Medulla oblongata (tissue), 1 donor: ENCODE measurements at regions not wholly inside any gene's neighbourhood (a gene's known extent, or its start where the extent isn't known, plus 50 kb on each side); places are given as distances from the start of the nearest gene placed in this dataset.

Experiments used
- DNase-seq: peaks from one replicate; pipeline ENCODE4 v3.0.0-alpha.2; 2015; ENCODE audit errors: extremely low spot score

DNA sequence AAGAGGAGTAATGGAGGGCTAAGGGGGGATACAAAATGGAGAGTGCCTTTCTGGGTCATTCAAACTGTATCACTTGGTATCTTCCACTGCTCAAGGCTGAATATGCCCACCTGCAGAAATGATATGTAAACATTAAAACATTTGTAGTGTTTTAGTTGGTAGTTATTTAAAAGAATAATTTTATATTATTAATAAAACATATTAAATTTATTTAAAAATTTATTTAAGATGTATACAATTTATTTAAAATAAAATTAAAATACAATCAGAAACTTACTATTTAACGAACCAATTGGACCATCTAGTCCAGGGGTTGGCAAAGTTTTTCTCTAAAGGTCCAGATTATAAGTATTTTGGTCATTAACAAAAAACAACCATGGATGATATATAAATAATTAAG lies 308.5 kb downstream of the PLK2 start:
- DNase-seq: no peak

- DNase-seq: no peak
Observed at GRCh38 chr5:58150926-58151325, 309.0 kb downstream of the PLK2 start.

GRCh38 chr5:58149746-58150145 lies 310.1 kb downstream of the PLK2 start:
- DNase-seq: no peak

DNA sequence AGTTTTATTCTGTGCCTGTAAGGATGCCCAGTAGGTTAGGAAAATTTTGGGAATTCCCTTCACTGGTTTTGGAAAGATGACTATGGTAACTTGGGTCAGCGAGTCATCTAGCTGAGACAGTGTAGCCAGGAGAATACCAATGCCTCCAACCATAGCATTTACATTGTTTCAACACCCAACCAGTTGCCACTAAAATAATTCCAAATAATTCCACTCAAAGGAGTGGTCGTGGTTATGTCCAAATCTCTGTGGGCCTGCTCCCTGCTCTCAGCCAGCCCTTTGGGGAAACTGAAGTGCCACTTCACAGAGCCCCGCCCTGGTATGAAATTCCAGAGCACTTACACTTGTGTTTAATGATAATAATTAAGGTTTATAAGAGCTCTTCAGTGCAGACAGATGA lies 310.5 kb downstream of the PLK2 start:
- DNase-seq: no peak

DNA sequence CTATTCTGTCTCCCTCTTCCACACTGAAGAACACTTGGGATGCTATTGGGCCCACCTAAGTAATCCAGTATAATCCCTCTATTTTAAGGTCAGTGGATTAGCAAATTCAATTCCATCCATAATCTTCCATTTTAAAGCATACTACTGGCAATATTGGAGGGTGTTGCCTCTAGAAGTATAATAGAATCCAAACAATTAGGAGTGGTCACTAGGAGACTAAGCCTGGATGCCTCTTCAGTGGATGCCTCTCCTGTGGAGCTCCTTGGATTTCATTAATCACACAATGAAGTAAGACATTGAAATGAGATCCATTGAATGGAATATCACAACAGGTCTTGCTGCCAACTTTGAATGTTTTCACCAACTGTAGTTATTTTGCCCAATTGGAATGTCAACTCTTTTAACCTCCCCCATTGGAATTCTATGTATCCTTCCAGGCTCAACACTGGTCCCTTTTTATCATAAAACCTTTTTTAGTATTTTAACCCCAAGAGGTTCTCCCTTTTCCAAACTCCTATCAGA lies 311.6 kb downstream of the PLK2 start:
- DNase-seq: no peak

DNA sequence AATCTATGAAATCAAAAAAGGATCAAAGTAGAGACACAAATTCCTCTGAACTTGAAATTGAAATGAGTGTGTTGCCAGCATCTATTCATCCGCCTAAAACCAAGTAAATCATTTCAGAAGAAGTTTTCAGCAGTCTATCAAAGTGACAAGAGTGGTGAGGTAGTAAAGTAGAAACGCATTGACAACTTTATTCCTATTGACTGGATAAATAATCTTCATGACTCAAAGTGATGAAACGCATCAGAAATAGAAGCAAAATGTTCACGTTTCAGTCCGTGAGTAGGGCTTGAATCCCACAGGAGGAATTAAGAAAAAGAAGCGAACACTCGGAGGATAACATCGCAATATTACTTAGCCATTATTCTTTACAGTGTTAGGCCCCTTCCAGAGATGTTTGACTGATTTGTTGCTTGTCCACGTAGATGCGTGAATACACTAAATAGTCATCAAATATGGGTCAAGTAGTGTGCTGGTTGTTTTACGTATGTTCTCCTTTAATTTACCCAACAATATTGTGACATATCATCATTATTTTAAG lies 314.4 kb downstream of the PLK2 start:
- DNase-seq: no peak

GRCh38 chr5:58143727-58144126 lies 316.2 kb downstream of the PLK2 start:
- DNase-seq: no peak

DNA sequence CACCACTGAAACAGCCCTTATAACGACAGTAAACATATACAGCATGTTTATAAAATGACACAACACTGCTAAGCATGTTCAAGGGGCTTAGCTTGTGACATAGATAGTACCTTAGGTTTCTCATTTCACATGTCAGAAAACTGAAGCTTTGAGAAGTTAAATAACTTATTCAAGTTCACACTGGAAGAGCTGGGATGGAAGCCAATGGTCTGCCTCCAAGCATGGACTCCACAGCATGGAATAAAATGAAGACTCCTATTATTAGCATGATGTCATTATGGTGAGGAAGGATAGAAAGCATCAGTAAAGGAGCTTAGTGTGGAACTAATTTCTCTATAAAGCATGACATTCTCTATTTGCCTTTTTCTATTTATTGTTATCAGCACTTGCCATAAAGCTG lies 316.7 kb downstream of the PLK2 start:
- no peak for DNase-seq

GRCh38 chr5:58138791-58139190 lies 321.1 kb downstream of the PLK2 start:
- DNase-seq: no peak

DNA sequence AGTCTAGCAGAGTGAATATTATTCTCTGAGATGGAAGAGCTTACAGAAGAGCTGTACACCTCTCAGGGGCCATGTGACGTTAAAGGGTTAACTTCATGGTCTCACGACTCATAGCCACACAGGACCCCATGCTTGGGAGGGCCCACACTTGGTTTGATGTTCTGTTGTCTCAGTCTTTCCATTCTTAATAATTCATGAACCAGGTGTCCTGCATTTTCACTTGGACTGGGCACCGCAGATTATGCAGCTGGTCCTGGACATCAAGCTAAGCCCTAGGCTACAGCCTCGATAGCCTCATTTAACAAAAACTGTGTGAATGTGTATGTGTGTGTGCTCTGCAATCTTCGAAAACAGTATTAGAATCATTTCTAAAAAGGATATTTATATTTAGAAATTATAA lies 323.5 kb downstream of the PLK2 start:
- no peak for DNase-seq

- no peak for DNase-seq
Observed at GRCh38 chr5:58135571-58136335, 324.1 kb downstream of the PLK2 start.

DNA sequence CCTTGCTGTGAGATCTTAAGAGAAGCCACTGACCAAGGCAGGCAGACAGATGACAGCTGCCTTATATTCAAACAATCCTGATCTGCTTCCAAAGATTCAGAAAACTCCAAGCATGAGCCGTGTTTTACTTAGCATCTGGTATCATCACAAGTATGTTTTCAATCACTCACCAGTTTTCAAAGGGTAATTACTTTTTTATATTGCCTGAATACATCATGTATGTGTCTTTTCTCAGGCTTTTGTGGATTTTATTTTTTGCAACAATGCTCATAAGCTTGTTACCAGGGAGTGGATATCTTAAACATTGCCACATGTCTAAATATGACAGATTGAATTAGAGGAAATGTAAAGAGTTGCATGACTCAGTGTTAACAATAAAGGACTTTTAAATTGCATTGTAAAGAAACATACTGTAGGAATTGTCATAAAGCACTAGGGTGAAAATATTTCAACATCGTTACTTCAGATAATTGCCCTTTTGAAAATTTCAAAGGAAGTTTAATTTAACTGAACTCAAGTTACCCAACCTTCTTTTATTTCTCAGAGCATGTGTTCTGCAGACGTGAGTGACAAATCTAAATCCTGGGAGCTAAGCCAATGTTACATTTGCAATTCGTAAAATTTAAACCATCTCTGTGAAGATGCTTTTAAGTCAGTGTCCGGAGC lies 326.1 kb downstream of the PLK2 start:
- no peak for DNase-seq

DNA sequence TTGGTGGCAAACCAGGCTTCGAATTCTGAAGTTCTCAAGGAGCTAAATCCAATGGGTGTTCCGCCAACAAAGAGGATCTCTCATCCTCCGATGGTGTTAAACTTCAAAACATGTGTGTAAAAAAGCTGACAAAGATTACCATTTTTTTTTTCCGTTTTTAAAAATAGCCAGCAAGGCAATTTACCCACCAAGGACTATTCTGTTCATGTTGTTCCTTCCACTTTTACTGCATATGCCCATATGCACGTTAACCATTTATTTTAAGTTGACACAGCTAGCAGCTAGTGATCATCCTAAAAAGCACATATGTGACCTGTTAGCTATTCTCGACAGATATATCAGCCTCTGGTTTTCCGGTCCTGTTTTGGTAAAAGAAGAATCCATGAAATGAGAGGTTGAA lies 326.7 kb downstream of the PLK2 start:
- no peak for DNase-seq

DNA sequence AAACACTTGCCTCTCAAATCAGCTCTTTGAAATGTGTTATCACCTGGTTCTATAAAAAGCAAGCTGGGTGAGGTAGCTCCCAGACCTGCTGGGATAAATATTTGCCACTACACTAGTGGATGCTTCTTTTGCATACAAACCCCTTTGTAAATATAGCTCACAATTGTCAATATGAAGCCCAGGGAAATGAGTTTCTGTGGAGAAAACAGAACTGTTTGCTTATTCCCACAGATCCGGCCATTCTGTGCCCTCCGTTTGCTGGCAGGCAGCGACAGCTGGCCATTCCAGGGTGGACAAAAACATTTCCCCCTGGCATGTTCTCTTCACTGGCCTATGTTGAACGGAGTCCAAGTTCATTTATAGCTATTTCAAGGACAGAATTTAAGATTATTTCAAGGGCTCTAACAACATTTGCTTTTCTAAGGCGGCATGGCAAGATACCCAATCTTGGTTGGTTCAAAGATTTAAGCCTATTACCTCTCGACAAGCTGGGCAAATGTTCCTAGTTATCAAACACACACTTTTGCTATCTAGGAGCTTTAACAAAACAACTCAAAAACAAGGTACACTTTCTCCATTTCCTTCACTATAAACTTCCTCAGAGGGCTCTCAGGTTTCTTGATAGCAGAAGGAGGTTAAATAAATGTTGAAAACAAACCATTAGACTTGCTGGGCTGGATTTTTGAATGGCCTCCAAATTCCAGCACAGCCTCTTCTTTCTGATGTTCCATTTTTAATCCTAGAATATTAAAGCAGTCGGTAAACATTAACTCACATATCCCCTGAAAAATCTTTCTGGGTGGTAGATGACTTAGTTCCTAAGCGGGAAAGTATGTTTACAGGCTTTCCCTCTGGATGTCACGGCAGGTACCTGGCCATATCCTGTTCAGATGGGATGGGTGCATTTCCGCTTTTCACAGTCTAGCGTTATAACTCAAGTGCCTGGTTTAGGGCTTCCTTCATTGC lies 332.3 kb downstream of the PLK2 start:
- no peak for DNase-seq

- DNase-seq: no peak
Observed at GRCh38 chr5:58123501-58123900, 336.4 kb downstream of the PLK2 start.

DNA sequence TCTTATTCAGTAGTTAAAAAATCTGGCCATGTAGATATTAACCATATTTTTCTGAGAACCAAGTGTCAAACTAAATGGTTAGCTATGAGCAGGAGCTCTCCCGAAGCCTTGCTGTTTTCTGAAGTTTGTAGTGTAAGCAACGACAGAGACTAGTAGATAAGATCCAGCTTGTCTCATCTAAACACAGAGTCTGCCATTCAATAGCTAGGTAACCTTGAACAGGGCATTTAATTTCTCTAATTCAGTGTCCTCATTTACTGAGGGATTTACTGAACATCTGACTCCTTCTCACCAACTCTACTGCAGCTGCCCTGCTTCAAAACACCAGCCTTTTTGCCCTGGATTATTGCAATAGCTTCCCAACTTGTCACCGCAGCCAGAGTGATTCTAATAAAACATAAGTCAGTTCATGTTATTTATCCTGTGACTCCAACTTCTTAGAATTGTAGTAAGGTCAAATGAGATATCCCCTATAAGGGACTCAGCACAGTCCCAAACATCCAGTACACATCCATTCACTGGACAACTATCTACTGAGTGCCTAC lies 337.0 kb downstream of the PLK2 start:
- no peak for DNase-seq

DNA sequence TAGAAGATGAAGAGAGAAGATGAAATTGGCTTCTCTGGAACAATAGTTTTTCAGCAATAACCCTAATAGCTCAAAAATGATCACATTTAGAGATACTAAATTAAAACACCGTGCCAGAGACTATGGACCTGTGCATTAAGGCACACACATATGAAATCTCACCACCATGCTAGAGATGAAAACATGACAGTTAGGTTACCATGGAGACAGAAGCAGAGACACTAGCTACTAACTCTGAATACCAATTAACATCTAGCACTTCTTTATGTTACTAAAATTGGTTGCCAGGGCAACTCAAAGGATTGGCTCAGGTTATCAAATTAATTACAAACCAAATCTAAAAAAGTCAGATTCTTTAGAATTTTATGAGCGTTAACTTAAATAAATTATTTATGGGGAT lies 337.7 kb downstream of the PLK2 start:
- no peak for DNase-seq

- DNase-seq: no peak
Observed at GRCh38 chr5:58121391-58121790, 338.5 kb downstream of the PLK2 start.

DNA sequence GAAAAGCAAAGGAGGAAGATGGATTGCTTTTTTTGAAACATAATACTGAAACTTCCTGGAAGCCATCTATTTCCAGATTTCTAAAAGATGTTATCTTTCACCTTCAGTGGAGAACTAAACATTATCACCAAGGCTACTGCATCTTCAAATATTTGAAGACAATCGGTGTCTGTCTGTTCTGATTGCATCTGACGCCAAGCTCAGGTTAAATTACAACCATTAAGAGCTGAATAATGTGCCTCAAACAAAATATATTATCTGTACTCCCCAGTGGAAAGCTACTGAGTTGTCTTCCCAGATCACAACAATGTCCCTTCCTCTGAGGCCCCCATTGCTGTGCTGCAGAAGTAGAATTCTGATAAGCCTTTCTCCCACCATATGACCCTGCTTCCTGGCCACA lies 342.3 kb downstream of the PLK2 start:
- DNase-seq: no peak

DNA sequence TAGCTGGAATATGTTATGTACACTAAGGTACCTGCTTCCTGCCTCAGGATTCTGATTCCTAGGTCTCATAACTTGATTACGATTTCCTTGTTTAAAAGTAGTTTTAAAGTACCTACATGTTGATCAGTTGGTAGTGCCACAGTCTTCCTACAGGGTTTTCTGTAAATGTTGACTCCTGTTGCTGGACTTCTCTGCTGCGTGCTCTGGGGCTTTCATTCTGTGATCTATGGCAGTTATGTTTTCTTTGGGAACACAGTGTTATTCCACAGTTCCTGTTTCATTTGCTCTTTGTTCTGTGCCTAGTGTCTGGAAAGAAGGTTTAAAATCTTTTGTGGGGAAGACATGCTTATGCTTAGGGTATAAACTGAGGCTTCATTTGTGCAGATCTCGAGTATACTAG lies 343.5 kb downstream of the PLK2 start:
- no peak for DNase-seq

DNA sequence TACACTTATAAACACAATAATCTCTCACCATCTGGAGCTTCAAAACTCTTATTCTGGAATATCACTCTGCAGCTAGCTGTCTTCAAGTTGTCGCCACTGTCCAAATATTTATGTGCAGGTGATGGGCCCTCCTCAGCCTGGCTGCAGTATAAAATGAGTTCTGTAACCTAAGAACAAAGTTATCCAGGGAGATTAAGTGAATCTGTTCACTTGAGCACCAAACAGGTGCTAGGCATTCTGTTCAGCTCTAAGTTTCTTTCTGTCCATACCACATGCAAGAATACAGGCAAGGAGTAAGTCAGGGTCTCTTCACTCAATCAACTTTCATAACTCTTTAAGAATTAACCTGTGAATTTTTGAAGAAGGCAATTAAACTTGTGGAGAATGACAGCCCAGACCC lies 344.1 kb downstream of the PLK2 start:
- DNase-seq: no peak

DNA sequence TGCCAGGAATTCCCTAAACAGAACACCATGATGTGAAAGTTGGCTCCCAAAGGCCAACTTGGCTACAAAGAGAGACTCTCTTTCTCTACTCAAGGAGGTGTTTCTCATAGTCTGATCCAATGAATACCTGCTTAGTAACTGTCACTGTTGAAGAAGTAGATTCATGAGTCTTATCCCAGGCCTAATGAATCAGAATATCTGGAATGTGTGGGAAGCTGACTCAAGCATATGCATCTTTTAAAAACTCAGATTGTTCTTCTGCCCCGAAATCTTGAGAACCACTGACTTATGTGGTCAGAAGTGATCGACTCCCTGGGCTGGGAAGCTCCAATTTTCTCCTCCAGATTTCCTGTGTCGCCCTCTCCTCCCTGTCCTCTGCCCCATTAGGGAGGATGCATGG lies 345.6 kb downstream of the PLK2 start:
- DNase-seq: no peak
